ENCODE measurements at regions not wholly inside any gene's neighbourhood (a gene's known extent, or its start where the extent isn't known, plus 50 kb on each side); places are given as distances from the start of the nearest gene placed in this dataset.
"Not testable (repeated sequence)": the region's sequence is repeated elsewhere in the genome, so short reads cannot be mapped to it uniquely, and the experiment has no call there.

DNA sequence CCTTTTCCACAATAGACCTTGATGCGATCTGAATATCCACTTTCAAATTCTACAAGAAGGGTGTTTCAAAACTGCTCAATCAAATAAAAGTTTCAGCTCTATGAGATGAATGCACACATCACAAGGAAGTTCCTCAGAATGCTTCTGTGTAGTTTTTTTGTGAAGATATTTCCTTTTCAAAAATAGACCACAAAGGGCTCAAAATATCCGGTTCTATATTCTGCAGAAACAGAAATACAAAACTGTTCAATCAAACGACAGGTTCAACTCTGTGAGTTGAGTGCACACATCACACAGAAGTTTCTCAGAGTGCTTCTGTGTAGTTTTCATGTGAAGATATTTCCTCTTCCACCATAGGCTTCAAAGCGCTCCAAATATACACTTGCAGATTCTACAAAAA lies 293.9 kb upstream of the DEFB115 start:
- Mint-ChIP-seq H3K27me3 (no peaks in the 10 kb centered on the region), H3K4me3 (no peak overlapping the region), H3K4me1 (ENCODE audit: unreplicated experiment) (no peaks in the 10 kb centered on the region), H3K27ac (no peak overlapping the region), H3K36me3 (no peaks in the 10 kb centered on the region), H3K9me3 (no peaks in the 10 kb centered on the region)
- DNase-seq (ENCODE audit: extremely low spot score, unreplicated experiment) = no peak
- TF ChIP-seq, protein P1, sequence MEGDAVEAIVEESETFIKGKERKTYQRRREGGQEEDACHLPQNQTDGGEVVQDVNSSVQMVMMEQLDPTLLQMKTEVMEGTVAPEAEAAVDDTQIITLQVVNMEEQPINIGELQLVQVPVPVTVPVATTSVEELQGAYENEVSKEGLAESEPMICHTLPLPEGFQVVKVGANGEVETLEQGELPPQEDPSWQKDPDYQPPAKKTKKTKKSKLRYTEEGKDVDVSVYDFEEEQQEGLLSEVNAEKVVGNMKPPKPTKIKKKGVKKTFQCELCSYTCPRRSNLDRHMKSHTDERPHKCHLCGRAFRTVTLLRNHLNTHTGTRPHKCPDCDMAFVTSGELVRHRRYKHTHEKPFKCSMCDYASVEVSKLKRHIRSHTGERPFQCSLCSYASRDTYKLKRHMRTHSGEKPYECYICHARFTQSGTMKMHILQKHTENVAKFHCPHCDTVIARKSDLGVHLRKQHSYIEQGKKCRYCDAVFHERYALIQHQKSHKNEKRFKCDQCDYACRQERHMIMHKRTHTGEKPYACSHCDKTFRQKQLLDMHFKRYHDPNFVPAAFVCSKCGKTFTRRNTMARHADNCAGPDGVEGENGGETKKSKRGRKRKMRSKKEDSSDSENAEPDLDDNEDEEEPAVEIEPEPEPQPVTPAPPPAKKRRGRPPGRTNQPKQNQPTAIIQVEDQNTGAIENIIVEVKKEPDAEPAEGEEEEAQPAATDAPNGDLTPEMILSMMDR (conservative IDR thresholded peaks at IDR 0.05) = no peak

DNA sequence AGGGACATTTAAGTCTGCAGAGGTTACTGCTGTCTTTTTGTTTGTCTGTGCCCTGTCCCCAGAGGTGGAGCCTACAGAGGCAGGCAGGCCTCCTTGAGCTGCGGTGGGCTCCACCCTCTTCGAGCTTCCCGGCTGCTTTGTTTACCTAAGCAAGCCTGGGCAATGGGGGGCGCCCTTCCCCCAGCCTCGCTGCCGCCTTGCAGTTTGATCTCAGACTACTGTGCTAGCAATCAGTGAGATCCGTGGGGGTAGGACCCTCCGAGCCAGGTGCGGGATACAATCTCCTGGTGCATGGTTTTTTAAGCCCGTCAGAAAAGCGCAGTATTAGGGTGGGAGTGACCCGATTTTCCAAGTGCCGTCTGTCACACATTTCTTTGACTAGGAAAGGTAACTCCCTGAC lies 281.6 kb upstream of the DEFB115 start:
- peaks cover 20% of the 10 kb centered on the region for H3K9me3 Mint-ChIP-seq
- H3K4me1 Mint-ChIP-seq (ENCODE audit: unreplicated experiment) = not testable (repeated sequence)

DNA sequence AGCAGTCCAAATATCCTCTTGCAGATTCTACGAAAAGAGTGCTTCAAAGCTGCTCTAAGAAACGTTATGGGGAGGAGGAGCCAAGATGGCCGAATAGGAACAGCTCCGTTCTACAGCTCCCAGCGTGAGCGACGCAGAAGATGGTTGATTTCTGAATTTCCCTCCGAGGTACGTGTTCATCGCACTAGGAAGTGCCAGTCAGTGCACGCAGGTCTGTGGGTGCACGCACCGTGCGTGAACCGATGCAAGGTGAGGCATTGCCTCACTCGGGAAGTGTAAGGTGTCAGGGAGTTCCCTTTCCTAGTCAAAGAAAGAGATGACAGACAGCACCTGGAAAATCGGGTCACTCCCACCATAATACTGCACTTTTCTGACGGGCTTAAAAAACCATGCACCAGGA lies 272.1 kb upstream of the DEFB115 start:
- TF ChIP-seq, protein P1 (conservative IDR thresholded peaks at IDR 0.05) = no peak
- Mint-ChIP-seq H3K9me3 (peaks cover 6% of the 10 kb centered on the region), H3K36me3 (no peaks in the 10 kb centered on the region), H3K4me1 (ENCODE audit: unreplicated experiment) (no peaks in the 10 kb centered on the region), H3K27ac (no peak overlapping the region), H3K4me3 (no peak overlapping the region), H3K27me3 (no peaks in the 10 kb centered on the region)
- peak; percentile 50 for DNase-seq (ENCODE audit: extremely low spot score, unreplicated experiment)

More for the DNA sequence above, 281.6 kb upstream of the DEFB115 start:
- H3K27me3 Mint-ChIP-seq; DNase-seq (ENCODE audit: extremely low spot score, unreplicated experiment); H3K27ac Mint-ChIP-seq; H3K36me3 Mint-ChIP-seq; H3K4me3 Mint-ChIP-seq: not testable (repeated sequence)
